Nephron (organoid): ENCODE measurements at regions not wholly inside any gene's neighbourhood (a gene's known extent, or its start where the extent isn't known, plus 50 kb on each side); places are given as distances from the start of the nearest gene placed in this dataset.

ENCODE experiments used
- H3K27ac Mint-ChIP-seq, 3 experiments: 2 replicates each; pipeline ENCODE4 v1.8.0; 2020; ENCODE audit warnings: mixed read lengths in 3 of 3, mild to moderate bottlenecking in 2 of 3, moderate library complexity in 1 of 3
- H3K27me3 Mint-ChIP-seq: 2 replicates; pipeline ENCODE4 v1.8.0; 2021; ENCODE audit warnings: low read depth, mild to moderate bottlenecking, moderate library complexity, mixed read lengths
- H3K36me3 Mint-ChIP-seq: 2 replicates; pipeline ENCODE4 v1.8.0; 2020; ENCODE audit warnings: low read depth, mixed read lengths
- H3K4me1 Mint-ChIP-seq: 2 replicates; pipeline ENCODE4 v1.8.0; 2020; ENCODE audit warnings: mixed read lengths
- H3K4me3 Mint-ChIP-seq, 3 experiments: 2 replicates each; pipeline ENCODE4 v1.8.0; 2020; ENCODE audit warnings: mild to moderate bottlenecking in 3 of 3, mixed read lengths in 3 of 3, moderate library complexity in 2 of 3
- H3K9me3 Mint-ChIP-seq: 2 replicates; pipeline ENCODE4 v1.8.0; 2020; ENCODE audit warnings: mixed read lengths
- TF ChIP-seq, protein P1 (sequence below), 3 experiments: fragments of 200-600 bp; sonication (generic); IDR thresholded peaks; one replicate each; pipeline ENCODE4 v1.5.0; 2021; ENCODE audit warnings: antibody characterized with exemption in 3 of 3; ENCODE audit not compliant: unreplicated experiment in 3 of 3

DNA sequence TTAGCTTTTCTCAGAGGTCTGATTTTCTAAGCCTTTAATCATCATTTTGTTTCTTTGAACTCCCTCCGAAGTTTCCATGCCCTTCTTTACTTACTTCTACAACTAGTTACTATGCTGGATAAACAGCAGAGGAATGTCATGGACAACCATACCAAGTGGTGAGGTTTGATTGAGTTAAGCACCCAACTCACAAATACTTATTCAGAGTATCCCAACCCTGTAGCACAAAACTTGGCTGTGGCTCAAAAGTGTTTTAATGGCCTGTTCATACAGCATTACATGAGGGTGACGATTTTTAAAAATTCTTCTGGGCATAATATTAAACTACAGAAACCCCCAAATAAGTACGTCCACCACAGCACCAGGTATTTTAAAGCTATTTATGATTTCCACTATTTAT lies 946.8 kb upstream of the SOX9 start:
- TF ChIP-seq, protein P1, sequence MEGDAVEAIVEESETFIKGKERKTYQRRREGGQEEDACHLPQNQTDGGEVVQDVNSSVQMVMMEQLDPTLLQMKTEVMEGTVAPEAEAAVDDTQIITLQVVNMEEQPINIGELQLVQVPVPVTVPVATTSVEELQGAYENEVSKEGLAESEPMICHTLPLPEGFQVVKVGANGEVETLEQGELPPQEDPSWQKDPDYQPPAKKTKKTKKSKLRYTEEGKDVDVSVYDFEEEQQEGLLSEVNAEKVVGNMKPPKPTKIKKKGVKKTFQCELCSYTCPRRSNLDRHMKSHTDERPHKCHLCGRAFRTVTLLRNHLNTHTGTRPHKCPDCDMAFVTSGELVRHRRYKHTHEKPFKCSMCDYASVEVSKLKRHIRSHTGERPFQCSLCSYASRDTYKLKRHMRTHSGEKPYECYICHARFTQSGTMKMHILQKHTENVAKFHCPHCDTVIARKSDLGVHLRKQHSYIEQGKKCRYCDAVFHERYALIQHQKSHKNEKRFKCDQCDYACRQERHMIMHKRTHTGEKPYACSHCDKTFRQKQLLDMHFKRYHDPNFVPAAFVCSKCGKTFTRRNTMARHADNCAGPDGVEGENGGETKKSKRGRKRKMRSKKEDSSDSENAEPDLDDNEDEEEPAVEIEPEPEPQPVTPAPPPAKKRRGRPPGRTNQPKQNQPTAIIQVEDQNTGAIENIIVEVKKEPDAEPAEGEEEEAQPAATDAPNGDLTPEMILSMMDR (IDR thresholded peaks at IDR 0.05; ENCODE audit: unreplicated experiment in 3 of 3) = no peak
- H3K4me3 Mint-ChIP-seq = no peak overlapping the region
- no peak overlapping the region for H3K27ac Mint-ChIP-seq
- H3K36me3 Mint-ChIP-seq = no peaks in the 10 kb centered on the region
- H3K9me3 Mint-ChIP-seq = no peaks in the 10 kb centered on the region
- H3K27me3 Mint-ChIP-seq = no peaks in the 10 kb centered on the region
- no peaks in the 10 kb centered on the region for H3K4me1 Mint-ChIP-seq

DNA sequence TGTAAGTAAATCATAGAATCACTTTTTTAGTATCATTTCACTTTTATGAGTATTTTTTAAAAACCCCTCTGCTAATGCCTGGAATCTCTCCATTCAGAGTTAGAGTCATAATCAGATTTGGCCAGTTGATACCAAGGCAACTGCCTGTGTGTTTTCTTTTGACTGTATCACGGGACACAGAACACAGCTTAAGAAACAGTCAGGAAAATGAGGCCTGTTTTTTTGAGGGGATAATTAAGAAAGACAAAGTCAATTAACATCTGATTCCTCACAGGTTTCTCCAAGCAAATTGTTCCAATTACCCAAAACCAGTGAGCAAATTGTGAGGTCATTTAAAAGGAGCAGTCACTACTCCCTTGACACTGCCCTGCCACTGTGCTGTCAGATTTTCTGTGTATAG lies 944.5 kb upstream of the SOX9 start:
- Mint-ChIP-seq H3K4me3 (no peak overlapping the region), H3K4me1 (peaks cover 8% of the 10 kb centered on the region), H3K27ac (no peak overlapping the region), H3K9me3 (no peaks in the 10 kb centered on the region), H3K27me3 (no peaks in the 10 kb centered on the region), H3K36me3 (no peaks in the 10 kb centered on the region)
- TF ChIP-seq, protein P1 (IDR thresholded peaks at IDR 0.05; ENCODE audit: unreplicated experiment in 3 of 3) = no peak

DNA sequence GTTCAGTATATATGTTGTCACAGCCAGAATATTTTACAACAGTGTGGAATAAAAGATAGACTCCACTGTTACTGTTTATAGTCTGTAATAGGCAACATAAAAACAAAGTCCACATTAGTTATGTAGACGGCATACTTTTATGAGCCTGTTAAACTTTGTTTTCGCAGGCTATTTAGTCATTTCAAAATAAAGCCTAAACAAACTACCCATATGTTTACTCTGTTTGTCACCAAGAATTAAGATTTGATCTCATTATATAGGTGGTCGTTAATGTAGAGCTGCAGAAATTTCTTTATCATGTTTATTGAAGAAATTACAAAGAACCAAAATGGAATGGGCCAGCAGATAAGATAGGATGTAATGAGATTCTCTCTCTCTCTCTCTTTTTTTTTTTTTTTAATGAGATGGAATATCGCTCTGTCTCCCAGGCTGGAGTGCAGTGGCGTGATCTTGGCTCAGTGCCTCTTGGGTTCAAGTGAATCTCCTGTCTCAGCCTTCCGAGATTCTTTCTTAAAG lies 943.8 kb upstream of the SOX9 start:
- Mint-ChIP-seq H3K4me3 (no peak overlapping the region), H3K27me3 (no peaks in the 10 kb centered on the region), H3K27ac (no peak overlapping the region), H3K9me3 (no peaks in the 10 kb centered on the region), H3K4me1 (peaks cover 8% of the 10 kb centered on the region), H3K36me3 (no peaks in the 10 kb centered on the region)
- TF ChIP-seq, protein P1 (IDR thresholded peaks at IDR 0.05; ENCODE audit: unreplicated experiment in 3 of 3) = no peak

- Mint-ChIP-seq H3K36me3 (no peaks in the 10 kb centered on the region), H3K4me3 (no peak overlapping the region), H3K27me3 (no peaks in the 10 kb centered on the region), H3K27ac (peak overlapping the region in 1 of 3 experiments; percentile 36), H3K9me3 (no peaks in the 10 kb centered on the region), H3K4me1 (peaks cover 8% of the 10 kb centered on the region)
- TF ChIP-seq, protein P1 (IDR thresholded peaks at IDR 0.05; ENCODE audit: unreplicated experiment in 3 of 3) = no peak
Measured at GRCh38 chr17:71180801-71181385, 939.9 kb upstream of the SOX9 start.

GRCh38 chr17:71183066-71183660 lies 937.7 kb upstream of the SOX9 start:
- TF ChIP-seq, protein P1 (IDR thresholded peaks at IDR 0.05; ENCODE audit: unreplicated experiment in 3 of 3) = no peak
- no peak overlapping the region for H3K27ac Mint-ChIP-seq
- peaks cover 8% of the 10 kb centered on the region for H3K4me1 Mint-ChIP-seq
- H3K9me3 Mint-ChIP-seq = no peaks in the 10 kb centered on the region
- no peak overlapping the region for H3K4me3 Mint-ChIP-seq
- H3K27me3 Mint-ChIP-seq = no peaks in the 10 kb centered on the region
- H3K36me3 Mint-ChIP-seq = no peaks in the 10 kb centered on the region

DNA sequence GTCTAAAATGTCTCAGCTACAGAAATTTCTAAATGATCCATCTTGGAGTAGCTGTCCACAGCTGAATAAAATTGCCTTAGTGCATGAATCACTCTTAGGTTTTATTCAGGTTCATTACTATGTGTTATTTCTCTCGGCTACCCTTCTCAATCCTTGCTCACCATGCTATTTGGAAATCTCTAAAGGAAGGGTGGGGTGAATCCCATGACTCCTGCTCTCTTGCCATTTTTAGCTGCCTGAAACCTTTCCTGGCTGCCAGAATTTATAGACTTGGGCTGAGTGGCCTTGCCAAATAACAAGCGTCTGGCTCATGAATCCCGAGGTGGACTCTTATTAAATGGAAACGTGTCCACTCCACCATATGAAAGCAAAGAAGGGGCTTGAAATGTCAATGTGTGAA lies 936.1 kb upstream of the SOX9 start:
- Mint-ChIP-seq H3K4me1 (peaks cover 8% of the 10 kb centered on the region), H3K9me3 (no peaks in the 10 kb centered on the region), H3K27me3 (no peaks in the 10 kb centered on the region), H3K36me3 (no peaks in the 10 kb centered on the region), H3K4me3 (no peak overlapping the region), H3K27ac (no peak overlapping the region)
- TF ChIP-seq, protein P1 (IDR thresholded peaks at IDR 0.05; ENCODE audit: unreplicated experiment in 3 of 3) = no peak
